GM10266 (cell line): ENCODE measurements at regions not wholly inside any gene's neighbourhood (a gene's known extent, or its start where the extent isn't known, plus 50 kb on each side); places are given as distances from the start of the nearest gene placed in this dataset.
"Not testable (repeated sequence)": the region's sequence is repeated elsewhere in the genome, so short reads cannot be mapped to it uniquely, and the experiment has no call there.

ENCODE experiments used
- DNase-seq: peaks from one replicate; pipeline ENCODE4 v3.0.0; 2012; ENCODE audit errors: extremely low spot score
- TF ChIP-seq, protein P1 (sequence below): IDR thresholded peaks from 2 replicates; pipeline ENCODE4 v1.5.1; 2012; ENCODE audit warnings: mild to moderate bottlenecking, low read depth; ENCODE audit not compliant: control insufficient read depth, insufficient read depth; ENCODE audit errors: missing control alignments

DNA sequence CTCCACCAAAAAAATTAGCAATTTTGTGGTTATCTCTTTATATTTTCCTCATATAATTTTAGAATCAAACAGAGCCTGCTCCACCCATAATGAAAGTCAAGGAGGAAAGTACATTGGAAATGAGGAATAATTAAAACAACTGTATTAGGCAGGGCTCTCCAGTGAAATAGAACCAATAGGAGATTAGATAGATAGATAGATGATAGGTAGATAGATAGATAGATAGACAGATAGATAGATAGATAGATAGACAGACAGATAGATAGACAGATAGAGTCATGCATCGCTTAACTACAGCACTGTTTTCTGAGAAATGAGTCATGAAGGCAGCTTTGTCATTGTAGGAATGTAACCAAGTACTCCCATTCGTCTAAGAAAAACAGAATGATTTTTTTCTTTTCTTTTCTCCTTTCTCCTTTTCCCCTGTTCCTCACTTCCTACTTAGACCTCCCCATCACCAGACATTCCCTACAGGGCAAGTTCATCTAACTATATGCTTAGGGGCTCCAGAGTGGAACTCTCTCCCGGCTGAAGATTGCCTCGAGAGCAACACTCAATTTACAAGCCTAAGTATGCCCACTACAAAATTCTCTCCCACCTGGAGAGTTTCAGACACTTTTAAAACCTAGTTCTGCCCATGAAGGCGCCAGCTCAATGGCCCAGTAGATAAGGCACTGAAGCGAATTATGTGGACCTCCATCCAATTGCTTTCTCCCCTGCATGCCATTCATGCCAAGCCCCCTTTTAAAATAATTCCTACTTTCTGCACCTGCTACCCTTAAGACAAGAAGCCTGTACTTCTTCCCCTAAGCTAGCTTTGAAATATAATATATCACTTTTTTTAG, 53.3 kb upstream of the LIPC start:
- TF ChIP-seq, protein P1, sequence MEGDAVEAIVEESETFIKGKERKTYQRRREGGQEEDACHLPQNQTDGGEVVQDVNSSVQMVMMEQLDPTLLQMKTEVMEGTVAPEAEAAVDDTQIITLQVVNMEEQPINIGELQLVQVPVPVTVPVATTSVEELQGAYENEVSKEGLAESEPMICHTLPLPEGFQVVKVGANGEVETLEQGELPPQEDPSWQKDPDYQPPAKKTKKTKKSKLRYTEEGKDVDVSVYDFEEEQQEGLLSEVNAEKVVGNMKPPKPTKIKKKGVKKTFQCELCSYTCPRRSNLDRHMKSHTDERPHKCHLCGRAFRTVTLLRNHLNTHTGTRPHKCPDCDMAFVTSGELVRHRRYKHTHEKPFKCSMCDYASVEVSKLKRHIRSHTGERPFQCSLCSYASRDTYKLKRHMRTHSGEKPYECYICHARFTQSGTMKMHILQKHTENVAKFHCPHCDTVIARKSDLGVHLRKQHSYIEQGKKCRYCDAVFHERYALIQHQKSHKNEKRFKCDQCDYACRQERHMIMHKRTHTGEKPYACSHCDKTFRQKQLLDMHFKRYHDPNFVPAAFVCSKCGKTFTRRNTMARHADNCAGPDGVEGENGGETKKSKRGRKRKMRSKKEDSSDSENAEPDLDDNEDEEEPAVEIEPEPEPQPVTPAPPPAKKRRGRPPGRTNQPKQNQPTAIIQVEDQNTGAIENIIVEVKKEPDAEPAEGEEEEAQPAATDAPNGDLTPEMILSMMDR = no peak
- DNase-seq = no peak

DNA sequence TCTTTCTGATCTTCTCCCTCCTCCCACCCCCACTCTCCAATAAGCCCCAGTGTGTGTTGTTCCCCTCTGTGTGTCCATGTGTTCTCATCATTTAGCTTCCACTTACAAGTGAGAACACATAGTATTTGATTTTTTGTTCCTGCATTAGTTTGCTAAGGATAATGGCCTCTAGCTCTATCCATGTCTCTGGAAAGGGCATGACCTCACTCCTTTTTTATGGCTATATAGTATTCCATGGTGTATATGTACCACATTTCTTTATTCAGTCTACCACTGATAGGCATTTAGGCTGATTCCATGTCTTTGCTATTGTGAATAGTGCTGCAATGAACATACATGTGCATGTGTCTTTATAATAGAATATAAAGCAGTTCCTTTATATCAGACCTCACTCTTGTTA, 52.3 kb upstream of the LIPC start:
- not testable (repeated sequence) for DNase-seq

DNA sequence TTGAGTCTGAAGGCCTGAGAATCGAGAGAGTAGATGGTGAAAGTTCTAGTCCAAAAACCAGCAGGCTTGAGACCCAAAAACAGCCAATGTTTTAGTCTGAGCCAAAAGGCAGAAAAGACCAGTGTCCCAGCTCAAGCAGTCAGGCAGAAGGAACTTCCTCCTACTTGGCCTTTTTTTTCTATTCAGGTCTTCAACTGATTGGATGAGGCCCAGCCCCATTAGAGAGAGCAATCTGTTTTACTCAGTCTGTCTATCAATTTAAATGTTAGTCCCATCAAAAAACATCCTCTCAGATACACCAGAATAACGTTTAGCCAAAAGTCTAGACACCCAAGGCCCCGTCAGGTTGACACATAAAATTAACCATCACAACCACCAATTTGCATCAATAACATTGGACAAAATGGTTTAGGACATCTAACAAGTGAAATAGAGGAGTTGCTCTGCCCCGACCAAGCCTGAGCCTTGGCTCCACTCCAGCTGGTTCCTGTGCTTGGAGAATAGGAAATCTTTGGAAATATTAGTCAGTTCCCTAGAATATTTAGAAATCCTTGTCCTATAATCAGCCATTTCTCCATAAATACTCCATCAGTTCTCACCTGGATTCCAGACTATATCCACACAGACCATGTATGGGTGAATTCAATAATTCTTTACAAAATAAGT, 51.4 kb upstream of the LIPC start:
- TF ChIP-seq, protein P1 = no peak
- DNase-seq = no peak

DNA sequence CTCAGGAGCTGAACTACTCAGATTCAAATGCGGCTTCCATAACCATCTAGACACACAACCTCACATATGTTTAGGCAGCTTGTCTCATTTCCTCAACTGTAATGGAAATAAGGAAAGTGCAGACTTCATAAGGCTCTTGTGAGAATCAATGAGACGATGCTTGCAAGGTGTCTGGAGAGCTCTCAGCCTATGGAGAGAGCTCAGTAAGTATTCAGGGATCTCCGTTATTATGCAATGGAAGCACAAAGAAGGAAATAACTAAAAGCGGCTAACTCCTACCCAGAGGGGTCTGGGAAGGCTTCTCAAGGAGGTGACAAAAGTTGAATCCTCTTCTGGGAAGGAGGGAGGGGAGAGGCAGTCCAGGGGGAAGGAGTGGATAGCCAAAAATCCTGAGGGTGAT, 50.1 kb upstream of the LIPC start:
- no peak for DNase-seq

More for the DNA sequence above, 50.1 kb upstream of the LIPC start:
- TF ChIP-seq, protein P1 = no peak
